HCT116 (cell line): ENCODE measurements at regions not wholly inside any gene's neighbourhood (a gene's known extent, or its start where the extent isn't known, plus 50 kb on each side); places are given as distances from the start of the nearest gene placed in this dataset.

Experiments
- ATAC-seq: fragments of 200-7000 bp; cut with Tn5 transposase; 2 replicates; pipeline ENCODE4 v1.9.1; 2020; ENCODE audit warnings: mild to moderate bottlenecking, moderate library complexity
- BruUV-seq: library from RNA; stranded (reverse); fragments of 400-500 nt; replicated peaks from 2 replicates; lab custom pipeline; 2021; lab: Mats Ljungman, UMichigan
- CTCF ChIA-PET: fragments of 300-600 bp; sonication (Branson Sonifier 250); formaldehyde crosslinking; loops from one replicate; lab custom pipeline; 2021; ENCODE audit warnings: antibody characterized with exemption; lab: Charles Lee
- POLR2A ChIA-PET: fragments of 300-600, 350-600 bp; sonication (Branson Sonifier 250); formaldehyde crosslinking; loops from one replicate; lab custom pipeline; 2021; ENCODE audit warnings: antibody characterized with exemption; lab: Charles Lee
- RAD21 ChIA-PET, 2 experiments: fragments of 300-600 bp; sonication (Branson Sonifier 250); formaldehyde crosslinking; loops; one replicate each; lab custom pipeline; 2023; ENCODE audit warnings: low total read pairs in 2 of 2; ENCODE audit not compliant: uncharacterized antibody in 2 of 2, unreplicated experiment in 2 of 2, low non-redundant PET in 1 of 2; lab: Charles Lee
- DNase-seq: peaks from one replicate; pipeline ENCODE4 v3.0.0-alpha.2; 2010; ENCODE audit warnings: low read depth, low spot score
- H2AFZ ChIP-seq: fragments of 200-600 bp; shearing (Covaris generic), sonication (generic); 2 replicates; pipeline ENCODE4 v1.6.1; 2017; ENCODE audit warnings: low read depth, mixed run types, mixed read lengths, antibody characterized with exemption, low read length; ENCODE audit not compliant: poor library complexity, severe bottlenecking
- H3K27ac ChIP-seq: 2 replicates; pipeline ENCODE4 v1.5.1; 2012; ENCODE audit warnings: low read depth, low read length
- H3K27me3 ChIP-seq: fragments of 200-600 bp; sonication (generic); 2 replicates; pipeline ENCODE4 v1.6.1; 2016; ENCODE audit warnings: mixed run types, low read length, mixed read lengths; ENCODE audit not compliant: insufficient read depth
- H3K36me3 ChIP-seq, 2 experiments: fragments of 200-500 bp in 1 of 2; fragments of 200-600 bp in 1 of 2; sonication (Bioruptor generic) in 1 of 2; sonication (generic) in 1 of 2; 2 replicates each; pipeline versions ENCODE4 v1.5.1 to v1.6.1; 2014 to 2016; ENCODE audit warnings: low read length in 2 of 2, inconsistent platforms in 1 of 2, mixed read lengths in 1 of 2, mixed run types in 1 of 2; ENCODE audit not compliant: insufficient read depth in 2 of 2, control insufficient read depth in 1 of 2
- H3K4me1 ChIP-seq, 2 experiments: fragments of 200-600 bp in 1 of 2; sonication (generic) in 1 of 2; 2 replicates each; pipeline versions ENCODE4 v1.5.1 to v1.6.1; 2012 to 2017; ENCODE audit warnings: low read length in 2 of 2, inconsistent platforms in 1 of 2, mild to moderate bottlenecking in 1 of 2, mixed read lengths in 1 of 2, mixed run types in 1 of 2, moderate library complexity in 1 of 2; ENCODE audit not compliant: insufficient read depth in 2 of 2, control insufficient read depth in 1 of 2
- H3K4me2 ChIP-seq: fragments of 200-600 bp; sonication (generic); 2 replicates; pipeline ENCODE4 v1.6.1; 2017; ENCODE audit warnings: mixed run types, low read length, mixed read lengths
- H3K4me3 ChIP-seq, 2 experiments: fragments of 200-600 bp in 1 of 2; sonication (generic) in 1 of 2; replicated peaks in 1 of 2; 2 replicates each; pipeline ENCODE4 v1.5.1; 2011 to 2016; ENCODE audit warnings: low read length in 2 of 2, control low read depth in 1 of 2, low read depth in 1 of 2, mild to moderate bottlenecking in 1 of 2, mixed read lengths in 1 of 2, mixed run types in 1 of 2
- H3K79me2 ChIP-seq: fragments of 200-600 bp; sonication (generic); 2 replicates; pipeline ENCODE4 v1.6.1; 2017; ENCODE audit warnings: mild to moderate bottlenecking, mixed run types, low read length, moderate library complexity, mixed read lengths; ENCODE audit not compliant: insufficient read depth
- H3K9ac ChIP-seq: fragments of 200-600 bp; sonication (generic); 2 replicates; pipeline ENCODE4 v1.6.1; 2016; ENCODE audit warnings: low read length, mixed read lengths
- H3K9me2 ChIP-seq: fragments of 200-600 bp; sonication (generic), shearing (Covaris generic); 2 replicates; pipeline ENCODE4 v1.6.1; 2017; ENCODE audit warnings: mixed run types, mild to moderate bottlenecking, moderate library complexity; ENCODE audit not compliant: insufficient read depth
- H3K9me3 ChIP-seq, 2 experiments: fragments of 200-500 bp in 1 of 2; fragments of 200-600 bp in 1 of 2; sonication (Bioruptor generic) in 1 of 2; sonication (generic) in 1 of 2; 2 replicates each; pipeline ENCODE4 v1.6.1; 2014 to 2017; ENCODE audit warnings: low read length in 2 of 2, mixed read lengths in 2 of 2, inconsistent platforms in 1 of 2, low read depth in 1 of 2, mild to moderate bottlenecking in 1 of 2, mixed run types in 1 of 2, moderate library complexity in 1 of 2; ENCODE audit not compliant: control insufficient read depth in 1 of 2, insufficient read depth in 1 of 2
- H4K20me1 ChIP-seq: fragments of 200-600 bp; sonication (generic), shearing (Covaris generic); 2 replicates; pipeline ENCODE4 v1.6.1; 2017; ENCODE audit warnings: mixed run types, mild to moderate bottlenecking, moderate library complexity; ENCODE audit not compliant: insufficient read depth
- ATF3 ChIP-seq: IDR thresholded peaks from 2 replicates; pipeline ENCODE4 v1.6.1; 2012
- CBX3 ChIP-seq: IDR thresholded peaks from 2 replicates; pipeline ENCODE4 v1.6.1; 2012; ENCODE audit warnings: low read depth
- CEBPB ChIP-seq: IDR thresholded peaks from 2 replicates; pipeline ENCODE4 v1.6.1; 2012; ENCODE audit warnings: low read depth
- CTCF ChIP-seq, 3 experiments: fragments of 200-600 bp in 1 of 3; sonication (generic) in 1 of 3; IDR thresholded peaks in 2 of 3; conservative IDR thresholded peaks in 1 of 3; 2 replicates each; pipeline ENCODE4 v1.5.1; 2012 to 2017; ENCODE audit warnings: low read depth in 2 of 3, low read length in 2 of 3, antibody characterized with exemption in 1 of 3, borderline replicate concordance in 1 of 3, control low read depth in 1 of 3, mild to moderate bottlenecking in 1 of 3, mixed read lengths in 1 of 3, mixed run types in 1 of 3, moderate library complexity in 1 of 3; ENCODE audit not compliant: insufficient read depth in 1 of 3
- EGR1 ChIP-seq: IDR thresholded peaks from 2 replicates; pipeline ENCODE4 v1.6.1; 2012; ENCODE audit warnings: low read depth
- ELF1 ChIP-seq: IDR thresholded peaks from 2 replicates; pipeline ENCODE4 v1.6.1; 2012; ENCODE audit warnings: low read depth, borderline replicate concordance
- EZH2 ChIP-seq: fragments of 200-600 bp; sonication (generic); IDR thresholded peaks from 2 replicates; pipeline ENCODE4 v1.6.1; 2017; ENCODE audit warnings: antibody characterized with exemption, mixed run types
- FOSL1 ChIP-seq: IDR thresholded peaks from 2 replicates; pipeline ENCODE4 v1.6.1; 2012; ENCODE audit warnings: low read depth
- MAX ChIP-seq: IDR thresholded peaks from 2 replicates; pipeline ENCODE4 v1.6.1; 2012
- POLR2A ChIP-seq: IDR thresholded peaks from 2 replicates; pipeline ENCODE4 v1.7.0; 2011; ENCODE audit warnings: borderline replicate concordance; ENCODE audit not compliant: insufficient read depth, insufficient read length; ENCODE audit errors: extremely low read depth
- POLR2AphosphoS5 ChIP-seq: IDR thresholded peaks from 2 replicates; pipeline ENCODE4 v1.6.1; 2011; ENCODE audit warnings: mild to moderate bottlenecking, low read depth, low read length, moderate library complexity
- RAD21 ChIP-seq: IDR thresholded peaks from 2 replicates; pipeline ENCODE4 v1.6.1; 2012; ENCODE audit warnings: low read depth, mild to moderate bottlenecking
- SRF ChIP-seq: IDR thresholded peaks from 2 replicates; pipeline ENCODE4 v1.6.1; 2012; ENCODE audit warnings: low read depth
- TCF7L2 ChIP-seq: IDR thresholded peaks from 2 replicates; pipeline ENCODE4 v1.7.0; 2011; ENCODE audit warnings: borderline replicate concordance, inconsistent platforms; ENCODE audit not compliant: insufficient read depth, insufficient read length; ENCODE audit errors: extremely low read depth
- YY1 ChIP-seq: IDR thresholded peaks from 2 replicates; pipeline ENCODE4 v1.6.1; 2011; ENCODE audit warnings: low read length, low read depth, moderate library complexity, mild to moderate bottlenecking; ENCODE audit not compliant: insufficient replicate concordance; ENCODE audit errors: extremely low read depth
- ZBTB33 ChIP-seq: IDR thresholded peaks from 2 replicates; pipeline ENCODE4 v1.6.1; 2011; ENCODE audit warnings: mild to moderate bottlenecking, low read length, moderate library complexity; ENCODE audit not compliant: insufficient replicate concordance; ENCODE audit errors: extremely low read depth
- ZFX ChIP-seq: fragments of 450-650 bp; IDR thresholded peaks from 2 replicates; pipeline ENCODE4 v1.6.1; 2017
- ZNF274 ChIP-seq: fragments of 200-500 bp; sonication (Bioruptor generic); IDR thresholded peaks from 2 replicates; pipeline ENCODE4 v1.6.1; 2014; ENCODE audit warnings: mild to moderate bottlenecking, low read depth, low read length, inconsistent platforms
- intact Hi-C: fragments of 100-400 bp; cut with micrococcal nuclease; formaldehyde crosslinking; loops from 2 replicates; pipeline ENCODE4 v1.10.0; 2022

- intact Hi-C loops = no loop called here
- Histone ChIP-seq H4K20me1 (no peaks in the 10 kb centered on the region), H2AFZ (no peak overlapping the region), H3K27ac (no peak overlapping the region), H3K4me1 (no peaks in the 10 kb centered on the region), H3K4me2 (no peak overlapping the region), H3K27me3 (no peaks in the 10 kb centered on the region), H3K36me3 (no peaks in the 10 kb centered on the region), H3K9ac (no peak overlapping the region), H3K9me3 (peaks cover 0 to 5% of the 10 kb centered on the region in 2 experiments; a peak in 1 of 4 replicates), H3K4me3 (no peak overlapping the region)
- DNase-seq (no peak), ATAC-seq (no peak)
- ChIA-PET POLR2A (no interaction called here), RAD21 (no interaction called here), CTCF (no interaction called here)
- no TSS peak for BruUV-seq
- TF ChIP-seq ELF1 (no peak), CEBPB (no peak), CBX3 (no peak), ATF3 (no peak), ZFX (no peak), SRF (no peak), EZH2 (no peak), TCF7L2 (no peak), EGR1 (no peak), CTCF (IDR thresholded peaks at IDR 0.05 in 2 of 3, conservative IDR thresholded peaks at IDR 0.05 in 1 of 3; ENCODE audit: borderline replicate concordance in 1 of 3, insufficient read depth in 1 of 3, low read depth in 2 of 3, low read length in 2 of 3) (no peak), YY1 (no peak), FOSL1 (no peak), RAD21 (no peak), MAX (no peak), ZBTB33 (no peak), ZNF274 (no peak), POLR2AphosphoS5 (no peak), POLR2A (no peak)
- TF ChIP-seq, all 23 proteins: peak for 0
- H3K79me2 ChIP-seq = no peaks in the 10 kb centered on the region
- H3K9me2 ChIP-seq = no peaks in the 10 kb centered on the region
Measured at GRCh38 chr13:83536153-83536552, 346.1 kb downstream of the SLITRK1 start.
